ENCODE measurements at regions not wholly inside any gene's neighbourhood (a gene's known extent, or its start where the extent isn't known, plus 50 kb on each side); places are given as distances from the start of the nearest gene placed in this dataset.

GRCh38 chr5:5069851-5070250, 70.3 kb upstream of the ADAMTS16 start:
- TF ChIP-seq CEBPB (IDR thresholded peaks at IDR 0.05) (no peak), ZBTB7A (IDR thresholded peaks at IDR 0.05; ENCODE audit: low read depth) (no peak), EGR1 (IDR thresholded peaks at IDR 0.05) (no peak), YY1 (IDR thresholded peaks at IDR 0.05; ENCODE audit: low read depth) (no peak), EP300 (IDR thresholded peaks at IDR 0.05; ENCODE audit: borderline replicate concordance) (no peak), USF1 (IDR thresholded peaks at IDR 0.05) (no peak), TEAD4 (IDR thresholded peaks at IDR 0.05) (no peak), CREB1 (IDR thresholded peaks at IDR 0.05; ENCODE audit: low read depth) (no peak), TAF1 (IDR thresholded peaks at IDR 0.05; ENCODE audit: low read depth) (no peak), TCF12 (IDR thresholded peaks at IDR 0.05; ENCODE audit: low read depth) (no peak), NFIC (IDR thresholded peaks at IDR 0.05) (no peak), FOXM1 (IDR thresholded peaks at IDR 0.05; ENCODE audit: borderline replicate concordance, low read depth) (no peak), MAX (IDR thresholded peaks at IDR 0.05) (no peak), RAD21 (IDR thresholded peaks at IDR 0.05; ENCODE audit: low read depth) (no peak), REST (IDR thresholded peaks at IDR 0.05; ENCODE audit: low read depth) (no peak)

- TF ChIP-seq YY1 (IDR thresholded peaks at IDR 0.05; ENCODE audit: low read depth): no peak
- peak; percentile 60; the same call in 1 of the 2 replicates for TF ChIP-seq REST (IDR thresholded peaks at IDR 0.05; ENCODE audit: low read depth)
Observed at GRCh38 chr5:5071554-5071953, 68.6 kb upstream of the ADAMTS16 start.

- TF ChIP-seq EP300 (IDR thresholded peaks at IDR 0.05; ENCODE audit: borderline replicate concordance): no peak
- TF ChIP-seq RAD21 (IDR thresholded peaks at IDR 0.05; ENCODE audit: low read depth): no peak
Observed at GRCh38 chr5:5077236-5077635, 62.9 kb upstream of the ADAMTS16 start.

- TF ChIP-seq TEAD4 (IDR thresholded peaks at IDR 0.05) (no peak), FOXM1 (IDR thresholded peaks at IDR 0.05; ENCODE audit: borderline replicate concordance, low read depth) (no peak), EP300 (IDR thresholded peaks at IDR 0.05; ENCODE audit: borderline replicate concordance) (no peak), TCF12 (IDR thresholded peaks at IDR 0.05; ENCODE audit: low read depth) (no peak), CREB1 (IDR thresholded peaks at IDR 0.05; ENCODE audit: low read depth) (no peak), ZBTB7A (IDR thresholded peaks at IDR 0.05; ENCODE audit: low read depth) (no peak), CEBPB (IDR thresholded peaks at IDR 0.05) (no peak), RAD21 (IDR thresholded peaks at IDR 0.05; ENCODE audit: low read depth) (no peak), YY1 (IDR thresholded peaks at IDR 0.05; ENCODE audit: low read depth) (no peak), EGR1 (IDR thresholded peaks at IDR 0.05) (no peak)
Observed at GRCh38 chr5:5078009-5078897, 61.9 kb upstream of the ADAMTS16 start.

GRCh38 chr5:5079876-5080275, 60.3 kb upstream of the ADAMTS16 start:
- TF ChIP-seq TEAD4 (IDR thresholded peaks at IDR 0.05) (no peak), REST (IDR thresholded peaks at IDR 0.05; ENCODE audit: low read depth) (no peak), RAD21 (IDR thresholded peaks at IDR 0.05; ENCODE audit: low read depth) (no peak), YY1 (IDR thresholded peaks at IDR 0.05; ENCODE audit: low read depth) (no peak), CREB1 (IDR thresholded peaks at IDR 0.05; ENCODE audit: low read depth) (no peak), FOXM1 (IDR thresholded peaks at IDR 0.05; ENCODE audit: borderline replicate concordance, low read depth) (no peak), ZBTB7A (IDR thresholded peaks at IDR 0.05; ENCODE audit: low read depth) (no peak), TAF1 (IDR thresholded peaks at IDR 0.05; ENCODE audit: low read depth) (no peak), CEBPB (IDR thresholded peaks at IDR 0.05) (no peak), EGR1 (IDR thresholded peaks at IDR 0.05) (no peak), USF1 (IDR thresholded peaks at IDR 0.05) (no peak), NFIC (IDR thresholded peaks at IDR 0.05) (no peak), MAX (IDR thresholded peaks at IDR 0.05) (no peak), TCF12 (IDR thresholded peaks at IDR 0.05; ENCODE audit: low read depth) (no peak), EP300 (IDR thresholded peaks at IDR 0.05; ENCODE audit: borderline replicate concordance) (no peak)

Data from Ishikawa (cell line).